DMS79 (cell line): ENCODE measurements at regions not wholly inside any gene's neighbourhood (a gene's known extent, or its start where the extent isn't known, plus 50 kb on each side); places are given as distances from the start of the nearest gene placed in this dataset.
"Not testable (repeated sequence)": the region's sequence is repeated elsewhere in the genome, so short reads cannot be mapped to it uniquely, and the experiment has no call there.

ENCODE experiments used
- DNase-seq: peaks from one replicate; lab custom pipeline; 2025; lab: John Stamatoyannopoulos, UW

GRCh38 chr6:68575765-68576439 lies 59.2 kb upstream of the ADGRB3 start:
- DNase-seq, result peak; percentile 48

- no peak for DNase-seq
Measured at GRCh38 chr6:68572975-68573374, 62.1 kb upstream of the ADGRB3 start.

- no peak for DNase-seq
Measured at GRCh38 chr6:68572525-68572924, 62.6 kb upstream of the ADGRB3 start.

- DNase-seq, result peak; percentile 50
Measured at GRCh38 chr6:68559716-68560115, 75.4 kb upstream of the ADGRB3 start.

- DNase-seq, result peak; percentile 36
Measured at GRCh38 chr6:68559070-68559469, 76.0 kb upstream of the ADGRB3 start.

GRCh38 chr6:68546620-68547019 lies 88.5 kb upstream of the ADGRB3 start:
- DNase-seq, result no peak

GRCh38 chr6:68544450-68544849 lies 90.6 kb upstream of the ADGRB3 start:
- DNase-seq, result no peak

GRCh38 chr6:68533339-68533795 lies 101.7 kb upstream of the ADGRB3 start:
- no peak for DNase-seq

GRCh38 chr6:68527691-68528090 lies 107.4 kb upstream of the ADGRB3 start:
- no peak for DNase-seq

- DNase-seq, result no peak
Measured at GRCh38 chr6:68506911-68507310, 128.2 kb upstream of the ADGRB3 start.

GRCh38 chr6:68502946-68503345 lies 132.1 kb upstream of the ADGRB3 start:
- no peak for DNase-seq

- no peak for DNase-seq
Measured at GRCh38 chr6:68497927-68498326, 137.2 kb upstream of the ADGRB3 start.

- DNase-seq, result not testable (repeated sequence)
Measured at GRCh38 chr6:68494880-68495279, 140.2 kb upstream of the ADGRB3 start.

- no peak for DNase-seq
Measured at GRCh38 chr6:68476611-68477010, 158.5 kb upstream of the ADGRB3 start.

- no peak for DNase-seq
Measured at GRCh38 chr6:68473433-68474210, 161.5 kb upstream of the ADGRB3 start.

GRCh38 chr6:68468244-68468884 lies 166.7 kb upstream of the ADGRB3 start:
- no peak for DNase-seq

- no peak for DNase-seq
Measured at GRCh38 chr6:68458447-68458846, 176.6 kb upstream of the ADGRB3 start.

- no peak for DNase-seq
Measured at GRCh38 chr6:68447112-68447511, 188.0 kb upstream of the ADGRB3 start.

- DNase-seq, result no peak
Measured at GRCh38 chr6:68445926-68446325, 189.2 kb upstream of the ADGRB3 start.

- no peak for DNase-seq
Measured at GRCh38 chr6:68443704-68444103, 191.4 kb upstream of the ADGRB3 start.

GRCh38 chr6:68427630-68428029 lies 207.5 kb upstream of the ADGRB3 start:
- DNase-seq, result no peak

- no peak for DNase-seq
Measured at GRCh38 chr6:68410021-68410420, 225.1 kb upstream of the ADGRB3 start.

GRCh38 chr6:68400396-68400795 lies 234.7 kb upstream of the ADGRB3 start:
- DNase-seq, result no peak
